ENCODE measurements at regions not wholly inside any gene's neighbourhood (a gene's known extent, or its start where the extent isn't known, plus 50 kb on each side); places are given as distances from the start of the nearest gene placed in this dataset.

DNA sequence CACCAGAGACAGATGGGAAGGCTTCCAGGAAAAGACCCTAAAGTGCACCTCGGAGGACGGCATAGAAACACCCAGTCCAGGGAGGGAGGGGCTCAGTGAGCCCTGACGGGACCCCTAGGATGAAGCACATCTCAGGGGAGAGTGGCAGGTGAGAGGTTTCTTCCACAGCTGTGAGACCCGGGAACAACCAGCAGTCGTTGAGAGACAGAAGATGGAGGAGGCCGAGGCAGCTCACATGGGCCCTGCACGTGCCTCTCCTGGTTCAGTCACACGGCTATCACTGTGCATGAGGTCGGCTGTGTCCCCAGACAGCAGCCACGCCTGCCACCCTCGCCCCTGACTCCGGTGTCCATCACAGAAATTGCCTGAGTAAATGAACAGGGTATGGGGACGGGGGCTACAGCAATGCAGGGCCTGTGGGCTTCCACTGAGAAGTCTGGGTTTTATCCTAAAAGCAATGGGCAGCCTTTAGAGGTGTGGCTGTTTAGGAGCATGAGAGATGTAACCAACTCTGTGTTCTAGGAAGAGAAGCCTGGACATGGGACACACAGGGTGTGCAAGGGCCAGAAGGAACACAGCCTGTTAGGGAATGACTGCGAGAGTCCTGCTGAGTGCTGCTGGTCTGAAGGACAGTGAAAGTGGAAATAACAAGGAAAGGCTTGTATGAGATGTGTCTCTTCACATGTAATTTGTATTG is 102.0 kb downstream of the TMEM18 start:
- no peak for DNase-seq (ENCODE audit: low read depth)

DNA sequence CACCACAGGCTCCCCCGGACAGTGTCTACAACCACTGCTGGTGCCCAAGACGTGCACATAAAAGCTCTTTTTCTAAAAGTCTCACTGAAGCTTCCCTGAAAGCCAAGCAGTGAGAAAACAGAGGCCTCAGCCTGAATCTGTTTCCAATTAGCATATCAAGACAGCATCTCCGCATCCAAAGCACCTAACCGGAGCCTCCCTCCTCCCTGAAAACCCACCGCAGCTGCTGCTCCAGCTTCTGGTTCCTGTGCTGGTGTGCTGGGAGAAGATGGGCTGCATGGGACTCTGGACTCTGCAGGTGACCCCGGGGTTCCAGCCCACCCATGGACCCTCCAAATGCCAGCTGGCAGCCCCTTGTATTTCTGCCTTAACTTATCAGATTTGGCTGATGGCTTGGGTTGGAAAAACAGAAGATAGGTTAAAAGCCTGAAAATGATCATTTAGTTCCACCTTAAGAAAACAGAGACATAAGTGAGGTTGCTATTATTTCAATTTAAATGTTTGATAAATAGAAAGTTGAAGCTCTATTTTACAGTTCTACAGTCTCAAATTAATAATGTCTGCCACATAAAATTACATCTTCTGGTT is 103.3 kb downstream of the TMEM18 start:
- no peak for DNase-seq (ENCODE audit: low read depth)

DNA sequence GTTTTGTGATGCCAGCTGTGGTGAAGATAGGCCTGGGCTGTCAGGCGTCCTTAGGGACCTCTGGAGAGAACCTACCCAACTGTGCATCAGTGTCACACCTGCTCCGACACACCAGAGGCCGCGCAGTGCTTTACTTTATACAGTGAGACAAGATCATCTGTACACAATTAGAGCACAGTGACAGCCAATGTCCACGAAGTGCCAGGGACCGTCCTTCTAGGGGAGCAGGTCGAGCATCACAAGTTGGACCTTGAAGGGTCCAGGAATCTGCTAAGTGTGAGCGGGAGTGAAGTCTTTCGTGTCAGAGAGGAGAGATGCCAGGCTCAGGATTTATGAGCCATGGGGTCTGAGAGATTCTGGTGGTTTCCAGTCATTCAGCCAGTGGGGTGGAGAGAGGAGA is 104.2 kb downstream of the TMEM18 start:
- no peak for DNase-seq (ENCODE audit: low read depth)

DNA sequence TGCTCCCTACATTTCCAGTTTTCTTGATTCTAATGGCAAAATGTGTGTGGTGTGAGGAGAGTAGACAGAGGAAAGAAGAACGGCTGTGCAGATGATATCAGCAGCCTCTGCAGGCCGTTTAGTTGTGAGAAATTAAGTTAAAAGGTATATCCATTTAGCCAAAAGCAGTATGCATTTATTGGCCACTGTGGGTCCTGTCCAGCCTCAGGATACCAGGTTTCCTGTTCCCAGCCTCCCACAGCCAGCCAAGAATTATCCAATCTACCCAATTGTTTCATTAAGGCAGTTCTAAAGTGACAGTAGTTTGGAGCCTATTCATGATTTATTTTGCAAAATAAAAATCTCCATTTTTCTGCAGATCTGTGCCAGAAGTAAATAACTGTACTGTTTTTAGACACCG is 107.5 kb downstream of the TMEM18 start:
- no peak for DNase-seq (ENCODE audit: low read depth)

DNA sequence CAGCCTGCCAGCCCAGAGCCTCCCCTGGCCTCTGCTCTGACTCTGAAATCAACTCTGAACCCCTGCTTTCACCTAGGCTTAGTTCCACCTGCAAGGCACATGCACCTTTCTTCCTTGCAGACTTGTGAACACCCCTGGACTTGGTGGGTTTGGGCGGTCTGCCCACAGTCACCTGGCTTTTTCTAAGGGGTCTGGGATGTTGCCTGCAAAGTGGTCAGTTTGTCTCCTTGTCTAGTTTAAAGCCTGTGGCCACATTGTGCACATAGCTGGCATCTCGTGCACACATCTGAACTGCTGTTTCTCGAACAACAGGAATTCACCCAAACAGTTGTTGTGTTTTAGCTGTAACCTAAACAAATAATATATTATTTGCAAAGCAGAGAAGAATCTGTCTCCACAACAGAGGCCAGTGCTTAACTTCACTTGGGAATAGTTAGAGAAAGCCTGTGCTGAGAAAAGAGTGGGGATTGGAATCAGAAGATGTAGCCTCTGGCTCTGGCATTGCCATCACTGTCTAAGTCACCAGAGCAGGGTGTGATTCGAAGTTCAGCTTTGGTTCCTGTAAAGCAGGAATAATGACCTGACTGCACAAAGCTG is 108.5 kb downstream of the TMEM18 start:
- no peak for DNase-seq (ENCODE audit: low read depth)

DNA sequence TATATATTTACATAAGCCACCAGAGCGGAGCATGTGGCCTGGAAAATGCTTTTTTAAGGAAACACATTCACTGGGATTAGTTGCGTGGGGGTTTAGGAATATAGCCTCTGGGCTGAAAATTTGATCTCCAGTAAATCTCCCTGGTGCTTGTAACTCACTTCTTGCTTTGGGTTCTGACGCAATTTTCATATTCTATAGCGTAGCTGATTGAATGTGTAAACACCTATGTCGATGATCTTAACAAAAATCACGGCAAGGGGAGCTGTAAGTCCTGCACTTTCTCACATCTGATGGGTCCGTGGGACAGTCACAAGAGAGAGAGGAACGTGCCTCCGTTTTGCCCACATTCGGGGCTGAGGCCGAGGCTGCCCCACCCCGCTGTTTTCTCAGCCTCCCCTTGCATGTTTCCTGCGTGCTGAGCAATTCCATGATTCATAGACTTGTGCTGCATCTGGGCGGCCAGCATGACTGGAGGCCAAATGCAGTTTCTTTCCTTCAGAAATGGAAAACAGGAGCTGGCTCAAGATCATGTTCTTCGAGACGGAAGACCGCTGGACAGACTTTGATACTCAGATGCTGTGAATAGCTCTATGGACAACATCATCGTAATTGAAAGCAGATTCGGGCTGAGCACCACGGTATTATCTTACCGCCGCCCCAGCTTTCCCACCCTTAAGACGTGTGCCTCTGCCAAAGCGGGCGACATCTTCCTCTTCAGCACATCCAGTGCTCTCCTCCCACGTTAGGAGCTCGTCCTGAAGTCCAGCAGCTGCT is 109.2 kb downstream of the TMEM18 start:
- DNase-seq (ENCODE audit: low read depth), result no peak

DNA sequence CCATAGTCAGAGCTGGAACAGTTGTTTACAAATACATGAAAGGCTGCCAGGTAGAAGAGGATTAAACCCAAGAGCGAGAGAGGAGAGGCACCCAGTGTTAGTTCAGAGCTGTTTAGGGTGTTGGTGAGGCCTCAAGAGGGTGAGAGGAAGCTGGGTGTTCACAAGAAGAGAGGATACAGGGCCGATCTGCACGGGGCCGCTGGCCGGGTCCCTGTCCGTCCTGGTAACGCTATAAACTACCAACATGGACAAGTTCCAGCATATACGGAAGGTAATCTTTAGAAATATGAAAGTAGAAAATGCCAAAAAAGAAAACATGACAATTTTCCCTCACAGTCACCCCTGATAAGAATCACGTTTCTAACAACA is 109.7 kb downstream of the TMEM18 start:
- no peak for DNase-seq (ENCODE audit: low read depth)

DNA sequence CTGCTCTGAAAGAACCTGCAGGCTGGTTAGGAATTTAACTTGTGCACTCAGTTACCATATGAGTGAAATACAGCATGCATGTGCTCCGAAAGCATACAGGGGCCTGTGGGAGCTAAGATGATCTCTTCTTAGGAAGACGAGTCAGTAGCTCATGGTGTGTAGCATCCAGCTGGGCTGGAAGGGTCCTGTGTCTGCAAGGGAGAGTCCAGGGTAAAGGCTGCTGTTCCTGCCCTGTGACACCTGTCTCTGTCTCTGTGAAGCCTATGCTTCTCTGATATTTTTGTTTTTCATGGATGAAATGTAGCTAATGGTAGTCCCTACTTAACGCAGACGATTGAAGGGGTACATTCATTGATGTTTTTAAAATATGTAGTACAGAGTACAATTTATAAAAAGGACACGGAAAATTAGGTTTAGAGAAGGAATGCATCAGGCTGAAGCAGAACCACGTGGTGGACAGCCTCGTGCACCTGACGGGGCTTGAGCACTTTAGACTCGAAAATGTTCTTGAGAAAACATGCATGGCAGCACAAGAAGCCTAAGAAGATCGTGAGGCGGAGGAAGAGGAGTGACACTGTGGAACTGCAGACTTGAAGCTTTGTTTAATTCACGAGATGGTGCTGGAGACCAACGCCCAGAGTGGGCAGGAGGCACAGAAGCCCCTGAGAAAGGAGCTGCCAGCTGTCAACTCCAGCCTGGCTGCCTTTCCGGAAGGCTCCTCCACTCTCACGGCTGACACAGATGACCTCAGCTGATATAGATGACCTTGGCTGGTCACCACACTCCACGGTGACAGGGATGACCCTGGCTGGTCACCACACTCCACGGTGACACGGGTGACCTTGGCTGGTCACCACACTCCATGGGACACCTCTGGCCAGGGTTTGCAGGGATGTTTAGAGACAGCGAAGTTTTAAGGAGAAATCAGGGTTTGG is 110.6 kb downstream of the TMEM18 start:
- no peak for DNase-seq (ENCODE audit: low read depth)

DNA sequence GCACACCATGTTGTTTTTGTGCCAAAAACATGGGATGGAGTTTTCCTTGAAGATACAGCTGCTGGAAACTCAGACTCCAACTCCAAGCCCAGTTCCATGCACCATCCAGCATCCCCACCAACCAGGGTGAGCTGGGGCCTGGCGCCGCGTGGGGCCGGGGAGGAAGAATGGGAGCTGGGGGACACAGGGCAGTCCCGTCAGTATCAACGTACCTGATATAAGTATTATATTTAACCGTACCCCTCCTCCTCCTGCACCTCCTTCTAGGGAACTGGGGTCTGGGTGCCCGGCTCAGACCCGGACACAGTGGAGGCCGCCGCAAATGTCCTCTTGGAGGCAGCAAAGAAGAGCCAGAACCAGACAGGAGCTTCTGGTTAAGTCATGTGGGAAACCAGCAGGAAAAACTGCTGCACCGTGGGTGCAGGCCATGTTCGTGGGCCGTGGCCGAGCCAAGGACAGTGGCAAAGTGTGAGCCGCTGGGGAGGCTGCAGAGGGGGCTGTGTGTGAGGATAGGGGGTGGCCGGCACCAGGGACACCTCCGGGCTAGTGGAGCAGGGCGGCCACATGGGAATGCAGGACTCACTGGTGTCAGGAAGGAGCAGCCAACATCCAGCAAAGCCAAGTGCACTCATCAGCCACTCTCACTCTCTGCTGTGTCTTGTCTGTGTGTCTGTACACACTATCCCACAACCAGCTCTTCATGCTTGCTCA is 112.6 kb downstream of the TMEM18 start:
- no peak for DNase-seq (ENCODE audit: low read depth)

DNA sequence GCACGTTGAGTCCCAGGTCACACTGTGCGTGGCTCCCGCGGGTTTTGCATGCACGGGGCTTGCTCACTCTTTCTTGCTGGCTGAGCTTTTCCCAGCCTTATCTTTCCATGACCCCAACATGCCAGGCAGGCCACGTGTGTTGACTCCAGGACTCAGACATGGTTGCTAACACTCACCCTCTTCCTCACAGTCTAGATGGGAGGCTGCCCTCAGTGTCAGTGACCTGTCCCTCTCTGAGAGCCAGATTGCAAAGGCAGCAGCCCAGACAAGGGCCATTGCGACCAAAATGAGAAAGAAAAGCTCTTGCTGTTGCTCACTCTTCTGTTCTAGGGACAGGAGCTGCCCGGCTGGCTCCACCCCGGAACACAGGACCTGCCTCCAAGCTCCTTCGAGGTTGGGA is 113.7 kb downstream of the TMEM18 start:
- no peak for DNase-seq (ENCODE audit: low read depth)

DNA sequence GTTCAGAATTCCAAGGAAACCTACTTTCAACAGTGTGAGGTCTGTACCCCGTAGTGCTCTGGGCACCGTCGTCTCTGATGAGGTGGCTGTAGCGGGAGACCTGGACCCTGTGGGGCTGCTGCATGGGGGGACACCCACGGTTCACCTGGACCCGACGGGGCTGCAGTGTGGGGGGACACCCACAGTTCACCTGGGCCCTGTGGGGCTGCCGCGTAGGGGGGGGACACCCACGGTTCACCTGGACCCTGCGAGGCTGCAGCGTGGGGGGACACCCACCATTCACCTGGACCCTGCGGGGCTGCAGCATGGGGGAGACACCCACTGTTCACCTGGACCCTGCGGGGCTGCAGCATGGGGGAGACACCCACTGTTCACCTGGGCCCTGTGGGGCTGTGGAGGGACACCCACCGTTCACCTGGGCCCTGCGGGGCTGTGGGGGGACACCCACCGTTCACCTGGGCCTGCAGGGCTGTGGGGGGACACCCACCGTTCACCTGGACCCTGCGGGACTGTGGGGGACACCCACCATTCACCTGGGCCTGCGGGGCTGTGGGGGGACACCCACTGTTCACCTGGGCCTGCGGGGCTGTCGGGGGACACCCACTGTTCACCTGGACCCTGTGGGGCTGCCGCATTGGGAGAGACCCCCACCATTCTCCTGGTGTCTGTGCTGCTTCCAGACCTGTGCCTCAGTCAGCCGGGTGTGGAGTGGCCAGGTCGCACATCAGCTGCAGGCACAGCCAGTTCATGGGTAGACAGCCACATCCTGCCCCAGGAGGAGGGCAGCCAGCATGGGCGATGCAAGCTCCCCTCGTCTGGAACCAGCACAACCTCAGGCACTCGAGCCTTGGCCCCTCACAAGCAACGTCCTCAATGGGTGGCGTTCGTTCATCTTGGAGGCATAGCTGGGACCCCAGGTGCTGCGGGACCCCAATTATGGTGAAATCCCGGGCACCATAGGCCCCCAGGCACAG is 114.5 kb downstream of the TMEM18 start:
- no peak for DNase-seq (ENCODE audit: low read depth)

DNA sequence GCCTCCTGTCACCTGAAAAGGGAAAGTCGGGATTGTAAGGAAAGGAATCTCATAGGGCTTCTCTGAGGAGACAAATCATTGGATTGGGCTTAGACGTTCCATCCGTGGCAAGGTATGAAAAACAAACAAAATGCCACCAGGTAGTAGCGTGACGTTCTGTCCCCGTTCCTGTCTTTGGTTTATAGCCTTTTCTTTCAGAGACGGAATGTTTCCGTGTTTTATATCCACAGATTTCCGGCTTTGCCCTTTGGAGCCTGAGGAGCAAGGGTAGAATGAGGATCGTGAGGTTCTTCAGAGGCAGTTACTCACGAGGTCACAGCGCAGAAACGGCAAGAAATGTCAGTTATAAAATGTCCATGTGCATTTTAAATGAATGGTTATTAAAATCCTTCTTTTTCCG is 118.3 kb downstream of the TMEM18 start:
- no peak for DNase-seq (ENCODE audit: low read depth)

DNA sequence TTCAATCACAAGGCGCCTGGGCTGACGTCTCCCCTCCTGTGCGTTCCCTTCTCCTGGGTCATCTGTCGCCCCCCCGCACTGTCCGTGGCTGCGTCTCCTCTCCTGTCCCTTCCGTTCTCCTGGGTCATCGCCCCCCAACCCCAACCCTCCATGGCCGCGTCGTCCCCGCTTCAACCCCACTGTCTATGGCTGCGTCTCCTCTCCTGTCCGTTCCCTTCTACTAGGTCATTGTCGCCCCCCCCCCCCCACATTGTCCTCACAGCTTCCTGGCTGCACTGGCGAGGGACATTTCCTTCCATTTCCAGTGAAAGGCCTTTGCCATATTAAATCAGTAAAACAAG is 118.9 kb downstream of the TMEM18 start:
- DNase-seq (ENCODE audit: low read depth), result no peak

DNA sequence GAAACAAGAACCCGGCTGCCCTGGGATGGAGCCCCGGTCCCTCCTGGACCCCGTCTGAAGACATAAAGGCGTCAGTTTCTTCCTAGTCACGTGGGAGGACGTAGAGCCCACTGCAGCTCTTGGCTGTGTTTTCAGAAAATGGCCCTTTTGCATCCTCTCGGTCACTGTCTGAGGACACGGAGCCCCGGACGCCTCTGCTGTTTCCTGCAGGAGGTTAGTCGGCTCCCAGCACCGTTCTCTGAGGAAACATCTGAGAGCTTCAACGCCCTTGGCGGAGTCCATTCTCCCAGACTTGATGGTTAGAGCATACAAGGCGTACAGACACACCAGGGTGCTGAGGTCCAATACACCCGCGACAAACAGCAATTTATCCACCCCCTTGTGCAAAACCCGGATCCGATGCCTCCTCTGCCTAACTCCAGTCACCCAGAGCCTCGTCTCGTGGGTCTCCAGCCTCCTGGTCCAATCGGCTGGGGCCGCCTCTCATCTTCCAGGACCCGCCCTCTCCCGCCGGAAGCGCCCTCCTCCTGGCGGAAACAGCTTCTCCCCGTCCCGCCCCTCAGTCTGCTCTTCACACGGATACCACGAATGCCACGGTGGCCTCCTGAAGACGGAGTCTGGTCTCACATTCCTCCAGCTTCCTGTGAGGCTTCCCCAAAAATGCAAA is 119.4 kb downstream of the TMEM18 start:
- DNase-seq (ENCODE audit: low read depth), result no peak

DNA sequence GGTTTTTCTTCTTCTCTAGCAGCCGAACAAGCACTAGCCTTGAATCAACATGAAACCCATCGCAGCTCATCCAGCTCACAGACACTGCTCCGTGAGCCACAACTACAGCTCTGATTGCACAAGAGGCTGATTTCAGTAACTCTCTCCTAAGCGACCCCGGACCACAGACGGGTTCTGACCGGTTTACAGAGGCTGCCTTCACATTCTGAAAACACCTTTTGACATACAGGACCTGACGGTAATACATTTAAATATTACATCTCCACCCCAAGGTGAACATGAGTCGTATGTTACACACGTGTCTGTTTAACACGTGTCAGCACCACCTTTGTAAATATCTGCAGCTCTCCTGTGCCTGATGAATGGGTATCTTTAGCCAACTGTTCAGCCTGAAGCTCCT is 120.7 kb downstream of the TMEM18 start:
- DNase-seq (ENCODE audit: low read depth), result no peak

DNA sequence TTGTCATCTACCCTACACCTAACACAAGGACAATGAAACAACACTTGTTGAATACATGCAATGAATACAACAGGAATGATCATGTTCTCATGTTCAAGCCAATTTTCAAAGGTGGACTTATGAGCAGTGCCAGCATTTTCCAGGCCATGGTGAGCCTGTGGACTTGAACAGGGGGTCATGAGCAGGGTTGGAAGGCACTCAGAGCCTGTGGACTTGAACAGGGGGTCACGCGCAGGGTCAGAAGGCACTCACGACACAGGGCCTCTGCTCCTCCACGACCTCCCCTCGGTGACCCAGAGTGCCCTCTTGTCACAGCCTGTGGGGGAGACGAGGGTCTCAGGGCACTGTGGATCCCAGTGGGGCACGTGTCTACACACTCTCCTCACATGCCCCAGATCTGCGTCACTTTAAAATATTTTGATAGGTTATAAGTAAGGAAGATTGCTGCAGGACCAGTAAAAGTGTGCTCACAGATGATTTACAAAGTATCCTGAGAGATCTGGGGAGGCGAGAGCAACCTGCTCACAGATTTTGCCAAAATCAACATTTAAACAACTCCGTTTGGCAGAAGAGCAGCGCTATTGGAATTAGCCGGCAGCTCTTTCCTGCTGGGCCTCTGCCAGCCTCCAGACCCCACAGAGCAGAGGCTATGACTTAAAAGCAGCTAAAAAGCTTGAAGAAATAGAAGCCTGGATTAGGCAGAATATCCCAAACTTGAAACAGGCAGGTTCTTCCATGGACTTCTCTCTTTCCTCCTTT is 121.9 kb downstream of the TMEM18 start:
- DNase-seq (ENCODE audit: low read depth), result no peak

DNA sequence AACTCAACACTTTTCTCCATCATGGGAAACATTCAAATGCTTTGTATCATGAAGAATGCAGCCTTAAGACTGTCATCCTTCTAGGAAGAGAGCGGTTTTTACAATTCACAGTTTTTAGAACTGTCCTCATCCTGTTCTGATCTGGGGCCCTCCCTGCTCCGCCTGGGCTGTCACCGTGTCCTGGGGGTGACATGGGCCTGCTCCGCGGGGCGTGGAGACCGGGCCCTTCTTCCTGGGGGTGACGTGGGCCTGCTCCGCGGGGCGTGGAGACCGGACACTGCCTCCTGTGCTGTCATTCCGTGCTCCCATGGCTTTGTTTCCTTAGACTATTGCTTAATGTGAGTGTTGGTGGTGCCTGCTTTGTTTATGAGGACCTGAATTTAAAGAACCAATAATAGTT is 122.8 kb downstream of the TMEM18 start:
- no peak for DNase-seq (ENCODE audit: low read depth)

DNA sequence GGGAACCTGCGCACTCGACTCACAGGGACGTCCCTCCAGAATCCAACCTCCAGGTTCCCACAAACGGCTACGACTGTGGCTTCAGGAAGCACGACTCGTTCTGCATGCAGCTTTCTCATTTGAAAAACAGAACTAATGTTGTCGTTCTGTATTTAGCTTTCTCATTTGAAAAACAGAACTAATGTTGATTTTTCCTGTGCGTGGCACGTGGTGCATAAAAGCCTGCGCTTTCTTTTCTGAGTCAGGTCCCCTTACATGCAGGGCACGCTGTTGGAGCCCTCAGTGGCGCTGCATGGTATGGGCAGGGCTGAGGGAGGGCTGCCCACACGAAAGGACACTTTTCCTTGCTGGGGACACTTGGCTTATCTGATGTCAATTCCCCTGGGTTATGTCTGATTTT is 124.3 kb downstream of the TMEM18 start:
- DNase-seq (ENCODE audit: low read depth), result no peak

DNA sequence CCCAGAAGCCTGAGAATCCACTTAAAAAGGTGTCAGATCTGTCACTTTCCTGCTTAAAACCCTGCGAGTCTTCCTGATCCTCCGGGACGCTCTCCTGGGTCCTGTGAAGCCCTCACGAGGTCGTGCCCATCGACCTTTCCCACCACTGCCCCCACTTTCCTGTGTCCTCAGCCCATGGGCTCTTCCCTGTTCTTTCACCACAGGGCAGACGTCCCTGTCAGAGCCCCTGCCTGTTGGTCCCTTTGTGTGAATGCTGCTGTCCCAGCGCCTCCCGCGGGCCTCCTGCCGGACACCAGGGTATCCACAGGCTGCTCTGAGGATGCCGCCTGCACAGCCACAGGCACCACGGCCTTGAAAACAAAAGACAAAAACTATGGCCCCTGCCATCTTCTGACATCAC is 125.6 kb downstream of the TMEM18 start:
- no peak for DNase-seq (ENCODE audit: low read depth)

Measured in stimulated activated CD4-positive, alpha-beta T cell treated with anti-CD3 and anti-CD28 coated beads, Interleukin-2, amount 100 ng/mL, for 4 hours (primary cell).